Astrocyte of the spinal cord (primary cell): ENCODE measurements at regions not wholly inside any gene's neighbourhood (a gene's known extent, or its start where the extent isn't known, plus 50 kb on each side); places are given as distances from the start of the nearest gene placed in this dataset.

Experiments used
- DNase-seq: peaks from one replicate; pipeline ENCODE4 v3.0.0; 2011; ENCODE audit warnings: low read depth, low spot score
- H3K4me3 ChIP-seq: 2 replicates; pipeline ENCODE4 v1.5.1; 2011; ENCODE audit warnings: low read depth, mild to moderate bottlenecking, low read length, moderate library complexity
- in situ Hi-C: cut with HindIII; loops from 2 replicates; pipeline ENCODE4 v1.10.0; 2017; ENCODE audit warnings: low sequenced_read_pairs
- TF ChIP-seq, protein P1 (sequence below): IDR thresholded peaks from 2 replicates; pipeline ENCODE4 v1.5.1; 2012; ENCODE audit warnings: low read depth, mild to moderate bottlenecking, low read length, inconsistent platforms

DNA sequence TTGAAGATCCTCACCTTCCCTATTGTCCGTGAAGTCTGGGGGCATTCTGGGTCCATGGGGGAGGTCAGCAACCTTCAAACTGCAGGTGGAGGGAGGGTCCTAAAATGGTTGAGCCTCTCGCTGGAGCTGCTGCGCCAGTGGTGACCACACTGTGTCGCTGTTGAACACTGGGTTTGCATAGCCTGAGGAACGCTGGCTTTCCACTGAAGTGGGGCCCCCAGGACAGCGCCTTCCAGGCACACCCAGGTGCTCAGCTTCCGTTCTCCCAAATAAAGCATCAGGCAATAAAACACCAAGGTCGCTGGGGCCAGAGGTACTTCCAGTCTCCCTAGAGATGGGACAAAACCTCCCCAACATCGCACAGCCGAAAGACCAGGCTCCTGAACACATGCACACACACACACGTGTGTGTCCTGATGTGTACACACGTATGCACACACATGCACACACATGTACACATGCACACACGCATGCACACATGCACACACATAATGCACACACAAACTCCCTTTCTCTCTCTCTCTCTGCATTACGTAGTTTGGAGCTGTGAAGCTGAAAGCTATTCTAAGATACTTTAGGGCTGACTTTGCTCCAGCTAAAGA, 120.6 kb downstream of the IRF8 start:
- no peak for DNase-seq
- H3K4me3 ChIP-seq: no peak overlapping the region
- in situ Hi-C loops: no loop called here
- TF ChIP-seq, protein P1, sequence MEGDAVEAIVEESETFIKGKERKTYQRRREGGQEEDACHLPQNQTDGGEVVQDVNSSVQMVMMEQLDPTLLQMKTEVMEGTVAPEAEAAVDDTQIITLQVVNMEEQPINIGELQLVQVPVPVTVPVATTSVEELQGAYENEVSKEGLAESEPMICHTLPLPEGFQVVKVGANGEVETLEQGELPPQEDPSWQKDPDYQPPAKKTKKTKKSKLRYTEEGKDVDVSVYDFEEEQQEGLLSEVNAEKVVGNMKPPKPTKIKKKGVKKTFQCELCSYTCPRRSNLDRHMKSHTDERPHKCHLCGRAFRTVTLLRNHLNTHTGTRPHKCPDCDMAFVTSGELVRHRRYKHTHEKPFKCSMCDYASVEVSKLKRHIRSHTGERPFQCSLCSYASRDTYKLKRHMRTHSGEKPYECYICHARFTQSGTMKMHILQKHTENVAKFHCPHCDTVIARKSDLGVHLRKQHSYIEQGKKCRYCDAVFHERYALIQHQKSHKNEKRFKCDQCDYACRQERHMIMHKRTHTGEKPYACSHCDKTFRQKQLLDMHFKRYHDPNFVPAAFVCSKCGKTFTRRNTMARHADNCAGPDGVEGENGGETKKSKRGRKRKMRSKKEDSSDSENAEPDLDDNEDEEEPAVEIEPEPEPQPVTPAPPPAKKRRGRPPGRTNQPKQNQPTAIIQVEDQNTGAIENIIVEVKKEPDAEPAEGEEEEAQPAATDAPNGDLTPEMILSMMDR: peak; percentile 38

DNA sequence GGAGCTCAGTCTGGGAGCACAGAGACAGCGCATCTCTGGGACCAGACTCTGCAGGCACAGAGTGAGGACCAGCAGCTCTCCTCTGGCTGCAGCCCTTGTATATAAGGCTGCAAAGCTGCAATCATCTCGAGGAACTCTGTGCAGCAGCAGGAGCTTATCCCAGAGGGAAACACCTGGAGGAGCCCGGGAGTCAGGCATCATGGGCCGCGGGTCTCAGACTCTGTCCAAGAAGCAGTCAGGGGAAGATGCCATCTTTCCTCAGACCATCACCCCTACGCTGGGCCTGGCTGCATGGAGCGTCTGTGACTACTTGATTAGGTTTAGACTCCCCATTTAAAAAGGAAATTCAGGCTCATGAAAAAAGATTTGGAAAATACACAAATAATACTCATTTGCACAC, 122.0 kb downstream of the IRF8 start:
- TF ChIP-seq, protein P1: no peak
- H3K4me3 ChIP-seq: no peak overlapping the region
- DNase-seq: no peak
- in situ Hi-C loops: no loop called here

DNA sequence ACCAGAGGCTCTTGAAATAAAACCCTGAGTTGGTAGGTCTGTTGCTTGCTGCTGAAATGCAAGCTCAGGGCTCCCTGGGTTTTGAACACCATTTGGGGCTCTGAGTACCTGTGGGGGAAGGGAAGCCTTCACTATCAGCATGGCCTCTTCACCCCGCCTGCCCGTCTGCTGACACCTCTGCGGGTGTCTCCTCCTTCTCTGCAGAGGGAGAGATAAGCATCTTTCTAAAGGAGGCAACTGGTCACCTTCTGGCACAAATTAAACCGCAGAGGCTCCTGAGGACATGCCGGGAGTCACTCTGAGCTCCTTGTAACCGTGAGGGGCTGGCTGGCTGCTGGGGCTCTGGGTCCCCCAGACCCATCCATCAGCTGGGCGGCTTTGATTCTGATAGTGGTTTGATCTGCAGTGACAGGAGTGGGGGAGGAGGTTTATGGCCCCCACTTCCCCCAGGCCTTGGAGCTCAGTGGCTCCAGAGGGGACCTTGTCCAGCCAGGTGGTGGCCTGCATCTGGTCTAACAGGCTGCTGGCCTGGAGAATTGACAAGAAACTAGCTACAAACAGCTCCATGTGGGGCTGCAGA, 123.5 kb downstream of the IRF8 start:
- TF ChIP-seq, protein P1: no peak
- DNase-seq: no peak
- in situ Hi-C loops: no loop called here
- H3K4me3 ChIP-seq: no peak overlapping the region

DNA sequence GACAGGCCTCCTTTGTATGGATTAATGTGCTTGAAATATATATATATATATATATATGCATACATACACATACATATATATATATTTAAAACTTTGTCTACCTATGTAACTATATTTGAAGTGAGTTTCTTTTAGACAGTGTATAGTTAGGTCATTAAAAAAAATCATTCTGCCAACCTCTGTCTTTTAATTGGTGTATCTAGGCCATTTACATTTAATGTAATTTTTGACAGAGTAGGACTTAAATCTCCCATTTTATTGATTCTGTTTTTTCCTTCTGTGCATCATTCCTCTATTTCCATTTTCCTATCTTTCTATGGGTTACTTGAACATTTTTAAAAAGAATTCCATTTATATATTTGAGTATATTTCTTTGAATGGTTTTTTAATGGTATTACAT, 125.2 kb downstream of the IRF8 start:
- in situ Hi-C loops: no loop called here
- TF ChIP-seq, protein P1: no peak
- no peak for DNase-seq
- H3K4me3 ChIP-seq: no peak overlapping the region

DNA sequence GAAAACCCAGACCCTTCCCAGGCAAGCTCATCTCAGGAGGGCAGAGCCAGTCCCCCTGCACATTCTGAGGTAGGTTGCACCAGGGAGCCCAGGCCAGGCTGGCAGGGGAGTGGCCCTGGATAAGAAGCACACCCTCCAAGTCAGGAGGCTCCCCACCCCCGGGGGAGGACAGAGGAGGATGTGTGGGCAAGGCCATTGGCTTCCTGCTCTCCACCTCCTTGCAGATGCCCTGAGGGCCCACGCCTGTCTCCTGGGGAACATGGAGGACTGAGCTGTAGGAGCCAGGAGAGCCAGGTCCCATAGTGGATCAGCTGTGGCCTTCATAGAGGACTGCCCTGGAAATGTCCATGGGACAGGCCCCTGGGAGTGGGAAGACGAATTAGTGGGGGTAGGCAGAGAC, 126.7 kb downstream of the IRF8 start:
- no peak overlapping the region for H3K4me3 ChIP-seq
- no peak for DNase-seq
- in situ Hi-C loops: no loop called here
- TF ChIP-seq, protein P1: no peak

DNA sequence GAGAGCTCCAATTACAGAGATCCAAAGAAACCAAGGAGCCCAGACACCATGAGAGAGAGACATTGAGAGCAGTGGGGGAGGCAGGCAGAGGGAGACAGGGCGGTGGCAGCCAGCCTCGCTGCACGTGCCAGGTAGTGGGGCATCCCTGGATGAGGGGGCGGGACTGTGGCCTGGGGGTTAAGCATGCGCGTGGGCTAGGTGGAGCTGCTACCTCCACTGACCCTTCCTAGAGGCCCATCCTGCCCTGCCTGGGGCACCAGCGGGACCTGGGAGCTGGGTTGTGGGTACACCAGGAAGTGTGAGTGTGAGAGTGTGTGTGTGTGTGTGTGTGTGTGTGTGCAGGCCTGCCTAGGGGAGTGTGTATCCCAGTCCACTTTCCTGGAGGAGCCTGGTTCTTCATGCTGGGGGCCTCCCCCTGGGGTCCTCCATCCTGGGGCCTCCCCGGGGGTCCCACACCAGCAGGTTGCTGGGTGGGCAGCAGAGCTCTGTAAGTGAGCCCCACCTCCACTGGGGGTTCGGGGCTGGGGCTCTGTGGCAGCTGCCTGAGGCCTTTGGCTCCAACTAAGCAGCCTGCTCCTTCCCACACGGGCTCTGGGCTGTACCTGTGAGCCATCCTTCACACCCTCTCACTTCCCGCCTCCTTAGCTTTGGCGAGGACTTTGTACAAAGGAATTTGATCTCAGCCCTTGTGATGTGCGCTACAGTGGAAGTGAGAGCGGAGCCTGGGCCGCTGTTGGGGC, 127.4 kb downstream of the IRF8 start:
- TF ChIP-seq, protein P1: no peak
- no peak overlapping the region for H3K4me3 ChIP-seq
- DNase-seq: no peak
- in situ Hi-C loops: no loop called here
